Retinal pigment epithelial cell (primary cell): ENCODE measurements at regions not wholly inside any gene's neighbourhood (a gene's known extent, or its start where the extent isn't known, plus 50 kb on each side); places are given as distances from the start of the nearest gene placed in this dataset.

Experiments
- DNase-seq: peaks from one replicate; pipeline ENCODE4 v3.0.0-alpha.2; 2010; ENCODE audit warnings: low read depth
- H3K4me3 ChIP-seq: 2 replicates; pipeline ENCODE4 v1.5.1; 2011; ENCODE audit warnings: mild to moderate bottlenecking, low read length, control low read depth, moderate library complexity
- TF ChIP-seq, protein P1 (sequence below): conservative IDR thresholded peaks from 2 replicates; pipeline ENCODE4 v1.5.1; 2011; ENCODE audit warnings: low read depth, low read length, control low read depth, inconsistent platforms

DNA sequence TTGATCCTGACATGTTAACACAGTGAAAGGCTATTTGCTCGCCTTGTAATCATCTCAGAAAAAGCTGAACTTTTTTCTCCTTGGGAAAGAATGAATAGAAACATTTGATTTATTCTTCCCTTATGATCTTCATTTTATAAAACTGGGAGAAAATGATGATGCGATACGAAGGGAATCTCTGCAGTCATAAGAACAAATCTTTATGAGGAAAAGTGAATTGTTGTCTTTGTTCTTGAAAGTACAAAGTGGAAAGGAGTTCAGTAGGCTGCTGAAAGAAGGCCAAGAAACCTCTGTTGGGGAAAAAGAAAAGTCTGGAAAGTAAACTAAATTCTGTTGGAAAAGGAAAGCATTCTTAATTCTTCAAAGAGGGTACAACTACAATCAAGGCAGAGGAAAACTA is 248.8 kb downstream of the NSUN3 start:
- TF ChIP-seq, protein P1, sequence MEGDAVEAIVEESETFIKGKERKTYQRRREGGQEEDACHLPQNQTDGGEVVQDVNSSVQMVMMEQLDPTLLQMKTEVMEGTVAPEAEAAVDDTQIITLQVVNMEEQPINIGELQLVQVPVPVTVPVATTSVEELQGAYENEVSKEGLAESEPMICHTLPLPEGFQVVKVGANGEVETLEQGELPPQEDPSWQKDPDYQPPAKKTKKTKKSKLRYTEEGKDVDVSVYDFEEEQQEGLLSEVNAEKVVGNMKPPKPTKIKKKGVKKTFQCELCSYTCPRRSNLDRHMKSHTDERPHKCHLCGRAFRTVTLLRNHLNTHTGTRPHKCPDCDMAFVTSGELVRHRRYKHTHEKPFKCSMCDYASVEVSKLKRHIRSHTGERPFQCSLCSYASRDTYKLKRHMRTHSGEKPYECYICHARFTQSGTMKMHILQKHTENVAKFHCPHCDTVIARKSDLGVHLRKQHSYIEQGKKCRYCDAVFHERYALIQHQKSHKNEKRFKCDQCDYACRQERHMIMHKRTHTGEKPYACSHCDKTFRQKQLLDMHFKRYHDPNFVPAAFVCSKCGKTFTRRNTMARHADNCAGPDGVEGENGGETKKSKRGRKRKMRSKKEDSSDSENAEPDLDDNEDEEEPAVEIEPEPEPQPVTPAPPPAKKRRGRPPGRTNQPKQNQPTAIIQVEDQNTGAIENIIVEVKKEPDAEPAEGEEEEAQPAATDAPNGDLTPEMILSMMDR: no peak
- no peak for DNase-seq
- H3K4me3 ChIP-seq: no peak overlapping the region

DNA sequence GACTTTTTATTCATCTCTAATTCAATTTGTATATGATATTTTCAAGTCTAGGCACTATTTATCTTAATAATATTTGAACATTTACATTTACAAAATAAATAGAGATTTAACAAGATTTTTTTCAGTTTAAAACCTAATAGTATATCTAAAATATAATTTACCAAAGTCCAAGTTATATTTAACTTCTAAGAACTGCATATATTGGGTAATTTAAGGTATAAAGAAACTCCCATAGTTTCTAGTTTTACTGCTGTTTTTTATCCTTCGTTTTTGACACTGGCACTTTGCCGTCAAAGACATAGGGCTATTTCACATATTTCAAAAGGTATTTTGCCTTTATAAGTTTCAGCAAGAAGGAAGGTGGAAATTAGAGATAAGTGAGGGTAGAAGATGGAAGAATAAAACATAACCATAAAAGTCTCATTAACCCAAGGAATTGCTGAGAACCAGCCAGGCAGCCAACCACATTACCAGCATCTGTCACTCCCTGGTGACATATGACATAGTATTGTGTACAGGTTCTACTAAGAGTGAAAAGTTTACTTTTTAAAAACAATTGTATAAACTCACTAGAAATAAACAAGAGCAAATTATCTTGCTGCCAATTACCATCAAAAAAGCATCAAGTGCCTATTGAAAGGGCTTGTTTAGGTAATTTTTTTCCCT is 251.5 kb downstream of the NSUN3 start:
- H3K4me3 ChIP-seq: no peak overlapping the region
- TF ChIP-seq, protein P1: no peak
- DNase-seq: no peak

DNA sequence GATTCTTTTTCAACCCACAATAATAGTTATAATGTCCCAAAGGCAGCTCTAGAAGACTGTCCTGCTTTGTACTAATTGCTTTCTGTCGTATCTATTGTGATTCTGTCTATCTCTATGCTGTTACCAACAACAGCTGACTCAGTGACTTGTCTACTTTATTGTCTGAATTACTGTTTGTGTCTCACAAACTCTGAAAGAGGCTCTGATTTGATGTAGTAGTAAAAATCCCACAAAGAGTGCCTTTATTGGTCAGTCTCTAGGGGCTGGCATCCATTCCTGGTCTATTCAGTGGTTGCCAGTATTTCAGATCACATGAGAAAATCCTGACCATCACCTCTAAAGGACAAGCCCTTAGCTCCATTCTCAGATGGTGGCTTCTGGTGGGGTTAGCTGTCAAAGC is 254.2 kb downstream of the NSUN3 start:
- TF ChIP-seq, protein P1: no peak
- DNase-seq: no peak
- H3K4me3 ChIP-seq: no peak overlapping the region

DNA sequence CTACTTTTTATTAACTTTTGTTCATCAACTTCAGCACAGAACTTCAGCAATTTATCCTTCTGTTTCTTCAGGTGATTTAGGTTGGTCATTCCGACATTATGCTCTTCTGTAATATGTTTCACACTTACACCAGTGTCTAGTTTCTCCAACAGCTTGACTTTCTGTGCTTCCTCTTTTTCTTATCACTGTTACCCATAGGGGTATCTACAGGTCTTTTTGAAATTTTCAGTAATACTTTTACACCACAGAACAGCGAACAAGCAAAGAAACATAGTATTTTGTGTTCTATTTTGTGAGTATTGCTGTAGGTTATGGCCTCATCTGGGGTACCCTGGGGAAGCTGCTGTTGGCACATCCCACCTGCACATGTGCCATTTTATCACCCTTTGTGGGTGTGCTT is 260.7 kb downstream of the NSUN3 start:
- H3K4me3 ChIP-seq: no peak overlapping the region
- TF ChIP-seq, protein P1: no peak
- no peak for DNase-seq

DNA sequence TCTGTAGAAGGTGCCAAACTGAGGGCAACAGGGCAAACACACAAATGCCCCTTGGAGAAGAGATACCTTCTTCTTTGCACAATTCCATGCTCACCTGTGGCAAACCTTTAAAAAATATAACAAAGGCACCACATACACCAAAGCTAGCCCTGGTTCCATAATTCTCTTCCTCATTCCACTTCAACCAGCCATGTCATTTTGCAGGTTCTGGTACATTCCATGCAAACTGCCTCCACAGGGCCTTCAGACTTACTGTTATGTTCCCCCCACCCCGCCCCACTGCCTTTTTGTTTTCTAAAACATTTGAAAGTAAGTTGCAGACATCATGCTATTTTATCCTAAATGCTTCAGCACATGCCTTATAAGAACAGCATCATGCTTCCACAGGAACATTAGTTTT is 269.0 kb downstream of the NSUN3 start:
- no peak for DNase-seq
- no peak overlapping the region for H3K4me3 ChIP-seq
- TF ChIP-seq, protein P1: no peak

DNA sequence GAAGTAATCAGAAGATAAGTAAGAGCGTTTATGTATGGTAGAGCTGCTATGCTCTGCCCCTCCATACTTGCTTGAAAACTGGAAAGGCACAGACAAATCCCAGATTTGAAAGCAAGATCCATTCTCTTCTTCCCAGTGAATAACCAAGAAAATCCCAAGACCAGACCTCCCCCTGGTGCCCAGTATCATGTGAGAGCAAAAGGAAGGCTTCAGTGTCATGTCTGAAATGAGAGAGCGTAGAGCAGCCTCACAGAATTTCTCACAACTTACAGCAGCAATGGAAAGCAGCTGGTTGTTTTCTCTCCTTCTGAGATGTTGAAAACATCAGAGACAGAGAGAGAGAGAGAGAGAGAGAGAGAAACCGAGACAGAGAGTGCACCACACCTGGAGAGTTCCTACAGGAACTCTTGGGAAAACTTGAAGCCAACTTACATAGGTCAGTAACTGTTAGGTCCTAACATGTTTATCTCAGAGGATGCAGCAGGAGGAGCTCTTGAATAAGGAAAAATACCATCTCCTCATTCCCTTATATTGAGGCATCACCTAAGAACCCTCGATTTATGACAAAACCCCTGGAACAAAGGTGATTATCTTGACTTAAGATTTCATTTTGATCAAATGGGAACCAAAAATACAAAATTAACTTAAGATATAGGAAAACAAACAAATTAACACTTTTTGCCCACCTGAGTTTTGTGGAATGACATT is 273.3 kb downstream of the NSUN3 start:
- TF ChIP-seq, protein P1: peak; percentile 52
- DNase-seq: peak; percentile 49
- H3K4me3 ChIP-seq: no peak overlapping the region

DNA sequence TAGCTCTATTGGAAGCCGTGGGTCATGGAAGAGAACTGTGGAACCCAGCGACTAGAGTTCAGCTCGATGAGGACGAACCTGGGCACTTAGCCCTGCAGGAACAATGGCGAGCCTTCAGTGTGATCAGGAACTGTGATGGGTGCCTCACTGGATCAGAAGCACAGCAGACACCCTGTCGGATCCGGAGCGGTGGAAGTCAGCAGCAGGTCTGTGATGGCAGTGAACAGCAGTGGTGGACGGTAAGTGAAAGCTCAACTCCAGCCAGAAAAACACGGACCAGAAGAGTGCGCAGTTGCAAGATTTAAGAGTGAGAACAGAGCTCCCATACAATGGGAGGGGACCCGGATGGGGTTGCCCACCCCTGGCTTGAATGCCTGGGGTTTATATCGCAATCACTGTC is 282.2 kb downstream of the NSUN3 start:
- TF ChIP-seq, protein P1: no peak
- no peak overlapping the region for H3K4me3 ChIP-seq
- no peak for DNase-seq
